ENCODE measurements at regions not wholly inside any gene's neighbourhood (a gene's known extent, or its start where the extent isn't known, plus 50 kb on each side); places are given as distances from the start of the nearest gene placed in this dataset.

GRCh38 chrX:98068024-98068580, 1184.4 kb downstream of the RPA4 start (continued):
- no peak for TF ChIP-seq ZNF444 (CRISPR knock-in tag; IDR thresholded peaks at IDR 0.05)
- TF ChIP-seq SOX6 (IDR thresholded peaks at IDR 0.05): no peak
- no peak for TF ChIP-seq KDM1A (IDR thresholded peaks at IDR 0.05)
- TF ChIP-seq MEF2D (tag; conservative IDR thresholded peaks at IDR 0.05; ENCODE audit: low read depth): no peak
- TF ChIP-seq ZNF780A (CRISPR knock-in tag; IDR thresholded peaks at IDR 0.05): no peak
- TF ChIP-seq ZC3H11A (IDR thresholded peaks at IDR 0.05; ENCODE audit: low read depth, low read length): no peak
- TF ChIP-seq KAT8 (IDR thresholded peaks at IDR 0.05; ENCODE audit: low read depth): no peak

- FAIRE-seq: no peak
- intact Hi-C loops (cut with micrococcal nuclease): no loop called here
- no peaks in the 10 kb centered on the region for H3K79me2 ChIP-seq (ENCODE audit: control insufficient read depth, insufficient read depth, low read length)
- H3K4me3 ChIP-seq: no peak overlapping the region
- H4K20me1 ChIP-seq (replicated peaks; ENCODE audit: control insufficient read depth, insufficient read depth, low read length): no peaks in the 10 kb centered on the region
- no peaks in the 10 kb centered on the region for H3K4me1 ChIP-seq (replicated peaks in 1 of 2; ENCODE audit: control insufficient read depth in 2 of 2, insufficient read depth in 2 of 2, low read length in 2 of 2)
- BruUV-seq (replicated peaks): no TSS peak
- no peak overlapping the region for H3K27ac ChIP-seq (ENCODE audit: extremely low read depth, low read depth, low read length)
- CTCF ChIA-PET (ENCODE audit: low intra/inter-chr PET ratio): no interaction called here
- H3K27me3 ChIP-seq (ENCODE audit: control insufficient read depth in 2 of 2, insufficient read depth in 2 of 2, low read length in 2 of 2): no peaks in the 10 kb centered on the region
- TF ChIP-seq MIER1 (IDR thresholded peaks at IDR 0.05; ENCODE audit: low read depth) (no peak), MGA (IDR thresholded peaks at IDR 0.05) (no peak)
- H3K9me3 ChIP-seq (replicated peaks; ENCODE audit: control insufficient read depth, insufficient read depth, low read depth, low read length): no peaks in the 10 kb centered on the region
- no peaks in the 10 kb centered on the region for H3K36me3 ChIP-seq (ENCODE audit: control insufficient read depth, insufficient read depth, low read length)
- no peak overlapping the region for H3K4me2 ChIP-seq (ENCODE audit: insufficient read depth, low read length)
- POLR2A ChIA-PET: no interaction called here
- no peak for DNase-seq (ENCODE audit: extremely low read depth in 1 of 4, low spot score in 3 of 4)
- 0% methylated on average over 2 of the region's 2 CpGs for WGBS (ENCODE audit: insufficient coverage, low coverage, missing lambda C conversion rate)
- in situ Hi-C loops (cut with MboI): no loop called here
- no peak for ATAC-seq
- H3K9me1 ChIP-seq (ENCODE audit: control insufficient read depth, insufficient read depth, low read length): no peaks in the 10 kb centered on the region
- H3K9ac ChIP-seq (ENCODE audit: insufficient read depth in 1 of 2, low read depth in 2 of 2, low read length in 2 of 2): no peak overlapping the region
- no peak overlapping the region for H2AFZ ChIP-seq (ENCODE audit: low read depth, low read length)
Measured at GRCh38 chrX:98071331-98071730, 1187.6 kb downstream of the RPA4 start.
